ENCODE measurements at regions not wholly inside any gene's neighbourhood (a gene's known extent, or its start where the extent isn't known, plus 50 kb on each side); places are given as distances from the start of the nearest gene placed in this dataset.

DNA sequence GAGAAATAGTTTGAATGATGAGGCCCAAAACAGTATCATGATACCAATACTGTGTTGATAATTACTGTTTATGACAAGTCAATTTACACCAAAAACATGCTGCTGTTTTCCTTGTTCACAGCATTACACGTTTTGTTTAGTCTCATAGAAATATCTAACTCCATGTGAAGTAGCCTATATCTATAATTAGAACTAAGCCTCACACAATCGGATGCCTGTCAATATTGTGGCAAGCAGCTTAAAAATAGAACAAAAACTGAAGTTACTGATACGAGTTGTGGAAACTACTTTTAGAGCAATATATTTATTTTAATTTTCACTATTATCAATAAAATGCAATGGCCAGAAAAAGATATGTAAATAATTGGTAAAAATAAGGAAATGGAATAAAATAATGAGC, 470.8 kb downstream of the ZEB2 start:
- TF ChIP-seq POLR2A (IDR thresholded peaks at IDR 0.05; ENCODE audit: low read length): no peak
- no peak for TF ChIP-seq GATA1 (IDR thresholded peaks at IDR 0.05; ENCODE audit: low read depth, low read length)

Data from erythroblast (primary cell).